DMS53 treated with DMSO at 0.1 percent for 48 hours (cell line): ENCODE measurements at regions not wholly inside any gene's neighbourhood (a gene's known extent, or its start where the extent isn't known, plus 50 kb on each side); places are given as distances from the start of the nearest gene placed in this dataset.
A peak's percentile ranks its signal among the peaks of the same experiment; 100 is the strongest.
"Not testable (repeated sequence)": the region's sequence is repeated elsewhere in the genome, so short reads cannot be mapped to it uniquely, and the experiment has no call there.

Experiments
- DNase-seq: peaks from one replicate; lab custom pipeline; 2025; ENCODE audit not compliant: unreplicated experiment; lab: John Stamatoyannopoulos, UW

GRCh38 chr4:18440527-18441202 is 419.1 kb upstream of the LCORL start:
- DNase-seq = no peak

GRCh38 chr4:18439311-18439710 is 417.8 kb upstream of the LCORL start:
- DNase-seq = no peak

GRCh38 chr4:18435781-18436180 is 414.2 kb upstream of the LCORL start:
- no peak for DNase-seq

- DNase-seq = no peak
Measured at GRCh38 chr4:18422685-18423084, 401.1 kb upstream of the LCORL start.

GRCh38 chr4:18421519-18421918 is 400.0 kb upstream of the LCORL start:
- DNase-seq = no peak

GRCh38 chr4:18419780-18420179 is 398.2 kb upstream of the LCORL start:
- DNase-seq = no peak

GRCh38 chr4:18418195-18418898 is 396.8 kb upstream of the LCORL start:
- DNase-seq = not testable (repeated sequence)

- DNase-seq = not testable (repeated sequence)
Measured at GRCh38 chr4:18417651-18418050, 396.1 kb upstream of the LCORL start.

- no peak for DNase-seq
Measured at GRCh38 chr4:18406264-18406663, 384.7 kb upstream of the LCORL start.

- no peak for DNase-seq
Measured at GRCh38 chr4:18405054-18405453, 383.5 kb upstream of the LCORL start.

GRCh38 chr4:18404642-18405041 is 383.1 kb upstream of the LCORL start:
- DNase-seq = no peak

GRCh38 chr4:18403327-18403726 is 381.8 kb upstream of the LCORL start:
- no peak for DNase-seq

GRCh38 chr4:18401868-18402267 is 380.3 kb upstream of the LCORL start:
- no peak for DNase-seq

GRCh38 chr4:18401425-18401824 is 379.9 kb upstream of the LCORL start:
- no peak for DNase-seq

GRCh38 chr4:18398661-18399060 is 377.1 kb upstream of the LCORL start:
- DNase-seq = no peak

- no peak for DNase-seq
Measured at GRCh38 chr4:18397681-18398390, 376.3 kb upstream of the LCORL start.

GRCh38 chr4:18394656-18395055 is 373.1 kb upstream of the LCORL start:
- DNase-seq = no peak

- DNase-seq = no peak
Measured at GRCh38 chr4:18391354-18391728, 369.8 kb upstream of the LCORL start.

GRCh38 chr4:18390655-18391353 is 369.2 kb upstream of the LCORL start:
- peak; percentile 21 for DNase-seq

GRCh38 chr4:18389115-18389514 is 367.6 kb upstream of the LCORL start:
- DNase-seq = peak; percentile 81

- DNase-seq = no peak
Measured at GRCh38 chr4:18388039-18388438, 366.5 kb upstream of the LCORL start.

GRCh38 chr4:18381186-18381585 is 359.6 kb upstream of the LCORL start:
- no peak for DNase-seq
